ENCODE measurements at regions not wholly inside any gene's neighbourhood (a gene's known extent, or its start where the extent isn't known, plus 50 kb on each side); places are given as distances from the start of the nearest gene placed in this dataset.

DNA sequence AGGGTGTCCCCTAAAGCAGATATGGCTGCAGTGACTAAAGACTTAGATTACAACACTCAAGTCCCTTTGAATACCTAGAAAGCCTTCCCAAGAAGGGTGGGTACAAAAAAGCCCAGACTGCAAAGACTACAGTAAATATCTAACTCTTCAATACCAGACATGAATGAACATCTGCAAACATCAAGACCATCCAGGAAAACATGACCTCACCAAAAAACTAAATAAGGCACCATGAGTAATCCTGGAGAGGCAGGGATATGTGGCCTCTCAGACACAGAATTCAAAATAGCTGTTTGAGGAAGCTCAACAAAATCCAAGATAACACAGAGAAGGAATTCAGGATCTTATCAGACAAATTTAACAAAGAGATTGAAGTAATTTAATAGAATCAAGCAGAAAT is 138.2 kb upstream of the OTOS start:
- Histone ChIP-seq H4K91ac (replicated peaks; ENCODE audit: insufficient read length, low read length) (no peak overlapping the region), H4K20me1 (replicated peaks in 1 of 2; ENCODE audit: control insufficient read depth in 1 of 2, insufficient read depth in 2 of 2, low read length in 2 of 2) (no peaks in the 10 kb centered on the region), H3K4ac (replicated peaks; ENCODE audit: insufficient read length, low read depth, low read length) (no peak overlapping the region), H3K4me1 (replicated peaks in 1 of 4; ENCODE audit: control insufficient read depth in 3 of 4, insufficient read depth in 4 of 4, low read length in 3 of 4) (no peaks in the 10 kb centered on the region), H3K56ac (replicated peaks; ENCODE audit: insufficient read length, low read depth, low read length) (no peak overlapping the region), H3K36me3 (ENCODE audit: control insufficient read depth in 2 of 4, insufficient read depth in 4 of 4, low read length in 3 of 4) (no peaks in the 10 kb centered on the region), H2BK12ac (ENCODE audit: low read depth, low read length) (no peak overlapping the region), H3K79me1 (ENCODE audit: low read depth, low read length) (no peaks in the 10 kb centered on the region), H2AK5ac (ENCODE audit: low read depth, low read length) (no peak overlapping the region), H2AFZ (ENCODE audit: low read length) (no peak overlapping the region), H3K9me3 (ENCODE audit: insufficient read depth in 2 of 2, low read depth in 1 of 2, low read length in 1 of 2) (0 out of 4 replicates have a peak, but pooled peaks cover 0 to 4% of the 10 kb centered on the region in 2 experiments), H3K79me2 (ENCODE audit: control insufficient read depth in 1 of 2, insufficient read depth in 2 of 2, low read length in 2 of 2) (no peaks in the 10 kb centered on the region), H2BK15ac (ENCODE audit: low read length) (no peak overlapping the region), H2BK20ac (ENCODE audit: low read length) (no peak overlapping the region), H4K8ac (ENCODE audit: extremely low read depth, insufficient read depth, low read length) (no peak overlapping the region), H3K9ac (replicated peaks in 1 of 4; ENCODE audit: extremely low read depth in 1 of 4, low read depth in 3 of 4, low read length in 3 of 4) (no peak overlapping the region), H3K14ac (ENCODE audit: insufficient read length) (no peak overlapping the region), H4K5ac (ENCODE audit: insufficient read length, low read depth, low read length) (no peak overlapping the region), H3K23ac (ENCODE audit: insufficient read length) (no peak overlapping the region), H2BK5ac (ENCODE audit: low read depth, low read length) (no peak overlapping the region), H3K4me3 (ENCODE audit: extremely low read depth in 1 of 4, insufficient read depth in 2 of 4, low read depth in 3 of 4, low read length in 4 of 4) (no peak overlapping the region), H3K27ac (ENCODE audit: low read depth, low read length) (no peak overlapping the region), H3K18ac (ENCODE audit: extremely low read depth, low read length) (no peak overlapping the region), H2BK120ac (replicated peaks; ENCODE audit: low read depth, low read length) (no peak overlapping the region), H3K23me2 (ENCODE audit: low read depth, low read length) (no peaks in the 10 kb centered on the region), H3K4me2 (ENCODE audit: insufficient read depth in 1 of 2, low read depth in 2 of 2, low read length in 2 of 2) (no peak overlapping the region), H3K27me3 (replicated peaks in 1 of 4; ENCODE audit: control insufficient read depth in 3 of 4, extremely low read depth in 1 of 4, insufficient read depth in 3 of 4, low read length in 3 of 4) (no peaks in the 10 kb centered on the region)
- no peak for FAIRE-seq
- ChIA-PET CTCF (ENCODE audit: partially characterized antibody) (no interaction called here), POLR2A (ENCODE audit: partially characterized antibody) (no interaction called here)
- no peak for DNase-seq (ENCODE audit: low read depth in 1 of 2, low spot score in 2 of 2)
- no peak for TF ChIP-seq CBX5 (IDR thresholded peaks at IDR 0.05; ENCODE audit: low read depth, low read length)
- no peak for TF ChIP-seq RXRA (IDR thresholded peaks at IDR 0.05; ENCODE audit: insufficient read depth, low read depth, low read length)
- no peak for TF ChIP-seq POU5F1 (IDR thresholded peaks at IDR 0.05; ENCODE audit: low read depth, low read length)
- TF ChIP-seq KDM5A (IDR thresholded peaks at IDR 0.05; ENCODE audit: low read length), result no peak
- no peak for TF ChIP-seq CHD1 (IDR thresholded peaks at IDR 0.05; ENCODE audit: low read depth, low read length)
- no peak for TF ChIP-seq EP300 (IDR thresholded peaks at IDR 0.05; ENCODE audit: borderline replicate concordance in 1 of 2, low read depth in 2 of 2, low read length in 2 of 2)
- no peak for TF ChIP-seq NANOG (IDR thresholded peaks at IDR 0.05; ENCODE audit: insufficient read depth, low read depth, low read length, poor library complexity, severe bottlenecking)
- no peak for TF ChIP-seq CBX8 (IDR thresholded peaks at IDR 0.05; ENCODE audit: borderline replicate concordance, low read depth, low read length)
- TF ChIP-seq BRCA1 (IDR thresholded peaks at IDR 0.05; ENCODE audit: low read depth, low read length), result no peak
- no peak for TF ChIP-seq RAD21 (IDR thresholded peaks at IDR 0.05 in 1 of 2, conservative IDR thresholded peaks at IDR 0.05 in 1 of 2; ENCODE audit: low read depth in 2 of 2, low read length in 2 of 2)

All from H1 (cell line).